ENCODE measurements at regions not wholly inside any gene's neighbourhood (a gene's known extent, or its start where the extent isn't known, plus 50 kb on each side); places are given as distances from the start of the nearest gene placed in this dataset.
"Not testable (repeated sequence)": the region's sequence is repeated elsewhere in the genome, so short reads cannot be mapped to it uniquely, and the experiment has no call there.

GRCh38 chr15:92763459-92763858 is 107.9 kb upstream of the FAM174B start:
- Mint-ChIP-seq H3K27me3 (ENCODE audit: insufficient read depth) (no peaks in the 10 kb centered on the region; the same call in 1 of the 2 replicates), H3K36me3 (ENCODE audit: low read depth) (no peaks in the 10 kb centered on the region), H3K27ac (no peak overlapping the region), H3K4me1 (ENCODE audit: low read depth) (no peaks in the 10 kb centered on the region), H3K9me3 (no peaks in the 10 kb centered on the region), H3K4me3 (no peak overlapping the region)
- DNase-seq, result no peak
- no peak for TF ChIP-seq CTCF (IDR thresholded peaks at IDR 0.05)

- not testable (repeated sequence) for DNase-seq; H3K4me3 Mint-ChIP-seq; H3K36me3 Mint-ChIP-seq (ENCODE audit: low read depth); H3K27ac Mint-ChIP-seq; H3K4me1 Mint-ChIP-seq (ENCODE audit: low read depth); H3K9me3 Mint-ChIP-seq; H3K27me3 Mint-ChIP-seq (ENCODE audit: insufficient read depth)
These were observed 112.6 kb upstream of the FAM174B start for GRCh38 chr15:92768131-92768530.

GRCh38 chr15:92770641-92771040 is 115.1 kb upstream of the FAM174B start:
- Mint-ChIP-seq H3K9me3 (peaks cover 5% of the 10 kb centered on the region), H3K4me3 (no peak overlapping the region), H3K27me3 (ENCODE audit: insufficient read depth) (peaks cover 3% of the 10 kb centered on the region; the same call in 1 of the 2 replicates), H3K36me3 (ENCODE audit: low read depth) (no peaks in the 10 kb centered on the region), H3K27ac (no peak overlapping the region), H3K4me1 (ENCODE audit: low read depth) (no peaks in the 10 kb centered on the region)
- TF ChIP-seq CTCF (IDR thresholded peaks at IDR 0.05), result no peak
- no peak for DNase-seq

GRCh38 chr15:92772061-92772460 is 116.5 kb upstream of the FAM174B start:
- no peak for DNase-seq
- no peak for TF ChIP-seq CTCF (IDR thresholded peaks at IDR 0.05)
- Mint-ChIP-seq H3K4me1 (ENCODE audit: low read depth) (no peaks in the 10 kb centered on the region), H3K27ac (no peak overlapping the region), H3K4me3 (no peak overlapping the region), H3K36me3 (ENCODE audit: low read depth) (no peaks in the 10 kb centered on the region), H3K9me3 (peaks cover 5% of the 10 kb centered on the region), H3K27me3 (ENCODE audit: insufficient read depth) (peaks cover 3% of the 10 kb centered on the region; the same call in 1 of the 2 replicates)

- H3K9me3 Mint-ChIP-seq, result peaks cover 5% of the 10 kb centered on the region
- H3K4me3 Mint-ChIP-seq, result no peak overlapping the region
- no peak for DNase-seq
- H3K36me3 Mint-ChIP-seq (ENCODE audit: low read depth), result no peaks in the 10 kb centered on the region
- no peak for TF ChIP-seq CTCF (IDR thresholded peaks at IDR 0.05)
- H3K27me3 Mint-ChIP-seq (ENCODE audit: insufficient read depth), result peaks cover 3% of the 10 kb centered on the region; the same call in 1 of the 2 replicates
- no peak overlapping the region for H3K27ac Mint-ChIP-seq
- H3K4me1 Mint-ChIP-seq (ENCODE audit: low read depth), result no peaks in the 10 kb centered on the region
These were observed 117.2 kb upstream of the FAM174B start for GRCh38 chr15:92772626-92773244.

GRCh38 chr15:92773340-92773739 is 117.8 kb upstream of the FAM174B start:
- Mint-ChIP-seq H3K4me3 (no peak overlapping the region), H3K9me3 (peaks cover 5% of the 10 kb centered on the region), H3K27me3 (ENCODE audit: insufficient read depth) (peaks cover 3% of the 10 kb centered on the region; the same call in 1 of the 2 replicates), H3K27ac (no peak overlapping the region), H3K36me3 (ENCODE audit: low read depth) (no peaks in the 10 kb centered on the region), H3K4me1 (ENCODE audit: low read depth) (no peaks in the 10 kb centered on the region)
- TF ChIP-seq CTCF (IDR thresholded peaks at IDR 0.05), result no peak
- no peak for DNase-seq

Data from HFFc6 (cell line).